ENCODE measurements at regions not wholly inside any gene's neighbourhood (a gene's known extent, or its start where the extent isn't known, plus 50 kb on each side); places are given as distances from the start of the nearest gene placed in this dataset.

GRCh38 chr13:89255844-89256406 lies 1584.8 kb downstream of the SLITRK5 start:
- Histone ChIP-seq H3K36me3 (no peaks in the 10 kb centered on the region), H3K4me1 (no peaks in the 10 kb centered on the region), H3K27me3 (no peaks in the 10 kb centered on the region), H3K4me3 (no peak overlapping the region), H3K9me3 (peaks cover 0 to 15% of the 10 kb centered on the region in 2 donors), H3K27ac (no peak overlapping the region)
- intact Hi-C loops (cut with DNase I; ENCODE audit: low total_unique reads) = no loop called here
- DNase-seq (ENCODE audit: low spot score in 2 of 2) = no peak
- TF ChIP-seq POLR2AphosphoS5 (IDR thresholded peaks at IDR 0.05) (no peak), POLR2A (IDR thresholded peaks at IDR 0.05) (no peak), CTCF (IDR thresholded peaks at IDR 0.05) (no peak)

DNA sequence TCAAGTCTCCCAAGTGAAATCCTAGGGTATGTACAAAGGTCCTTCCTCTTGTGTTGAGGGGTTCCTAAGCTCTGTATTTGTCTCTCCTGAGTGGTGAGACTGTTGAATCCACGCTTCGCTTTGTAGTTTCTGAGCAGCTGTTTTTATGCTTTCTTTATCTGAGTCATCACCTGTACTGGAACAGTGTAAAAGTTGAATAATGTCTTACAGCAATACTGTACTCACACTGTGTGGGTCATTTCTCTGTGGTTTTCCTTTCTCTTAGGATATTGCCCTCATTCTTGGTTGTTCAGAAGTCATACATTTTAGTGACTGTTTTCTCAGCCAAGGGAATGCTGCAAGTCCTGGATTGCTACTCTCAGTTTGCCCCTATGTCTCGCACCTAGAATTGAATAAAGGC lies 1596.6 kb downstream of the SLITRK5 start:
- no peak overlapping the region for H3K27ac ChIP-seq
- intact Hi-C loops (cut with DNase I; ENCODE audit: low total_unique reads) = no loop called here
- TF ChIP-seq POLR2AphosphoS5 (IDR thresholded peaks at IDR 0.05) = no peak
- TF ChIP-seq CTCF (IDR thresholded peaks at IDR 0.05) = no peak
- peaks cover 0 to 8% of the 10 kb centered on the region in 2 donors for H3K9me3 ChIP-seq
- DNase-seq (ENCODE audit: low spot score in 2 of 2) = no peak
- H3K4me1 ChIP-seq = no peaks in the 10 kb centered on the region
- H3K36me3 ChIP-seq = no peaks in the 10 kb centered on the region
- H3K4me3 ChIP-seq = no peak overlapping the region
- H3K27me3 ChIP-seq = no peaks in the 10 kb centered on the region

GRCh38 chr13:89269737-89270136 lies 1598.6 kb downstream of the SLITRK5 start:
- Histone ChIP-seq H3K36me3 (no peaks in the 10 kb centered on the region), H3K27ac (no peak overlapping the region), H3K4me1 (no peaks in the 10 kb centered on the region), H3K9me3 (peaks cover 0 to under 1% of the 10 kb centered on the region in 2 donors), H3K27me3 (no peaks in the 10 kb centered on the region), H3K4me3 (no peak overlapping the region)
- DNase-seq (ENCODE audit: low spot score in 2 of 2) = no peak
- intact Hi-C loops (cut with DNase I; ENCODE audit: low total_unique reads) = no loop called here
- no peak for TF ChIP-seq POLR2A (IDR thresholded peaks at IDR 0.05)
- no peak for TF ChIP-seq CTCF (IDR thresholded peaks at IDR 0.05)
- TF ChIP-seq POLR2AphosphoS5 (IDR thresholded peaks at IDR 0.05) = no peak

- H3K4me1 ChIP-seq = no peaks in the 10 kb centered on the region
- H3K27me3 ChIP-seq = no peaks in the 10 kb centered on the region
- DNase-seq (ENCODE audit: low spot score in 2 of 2) = no peak
- no peak overlapping the region for H3K27ac ChIP-seq
- H3K36me3 ChIP-seq = no peaks in the 10 kb centered on the region
- intact Hi-C loops (cut with DNase I; ENCODE audit: low total_unique reads) = no loop called here
- no peak for TF ChIP-seq CTCF (IDR thresholded peaks at IDR 0.05)
- TF ChIP-seq POLR2A (IDR thresholded peaks at IDR 0.05) = no peak
- no peak for TF ChIP-seq POLR2AphosphoS5 (IDR thresholded peaks at IDR 0.05)
- H3K9me3 ChIP-seq = no peaks in the 10 kb centered on the region
- H3K4me3 ChIP-seq = no peak overlapping the region
Measured at GRCh38 chr13:89270736-89271135, 1599.6 kb downstream of the SLITRK5 start.

- no peaks in the 10 kb centered on the region for H3K36me3 ChIP-seq
- H3K4me3 ChIP-seq = no peak overlapping the region
- H3K4me1 ChIP-seq = no peaks in the 10 kb centered on the region
- no peaks in the 10 kb centered on the region for H3K9me3 ChIP-seq
- intact Hi-C loops (cut with DNase I; ENCODE audit: low total_unique reads) = no loop called here
- DNase-seq (ENCODE audit: low spot score in 2 of 2) = no peak
- TF ChIP-seq POLR2AphosphoS5 (IDR thresholded peaks at IDR 0.05) = no peak
- TF ChIP-seq CTCF (IDR thresholded peaks at IDR 0.05) = no peak
- no peak for TF ChIP-seq POLR2A (IDR thresholded peaks at IDR 0.05)
- H3K27me3 ChIP-seq = no peaks in the 10 kb centered on the region
- no peak overlapping the region for H3K27ac ChIP-seq
Measured at GRCh38 chr13:89279374-89279773, 1608.2 kb downstream of the SLITRK5 start.
